ENCODE measurements at regions not wholly inside any gene's neighbourhood (a gene's known extent, or its start where the extent isn't known, plus 50 kb on each side); places are given as distances from the start of the nearest gene placed in this dataset.

DNA sequence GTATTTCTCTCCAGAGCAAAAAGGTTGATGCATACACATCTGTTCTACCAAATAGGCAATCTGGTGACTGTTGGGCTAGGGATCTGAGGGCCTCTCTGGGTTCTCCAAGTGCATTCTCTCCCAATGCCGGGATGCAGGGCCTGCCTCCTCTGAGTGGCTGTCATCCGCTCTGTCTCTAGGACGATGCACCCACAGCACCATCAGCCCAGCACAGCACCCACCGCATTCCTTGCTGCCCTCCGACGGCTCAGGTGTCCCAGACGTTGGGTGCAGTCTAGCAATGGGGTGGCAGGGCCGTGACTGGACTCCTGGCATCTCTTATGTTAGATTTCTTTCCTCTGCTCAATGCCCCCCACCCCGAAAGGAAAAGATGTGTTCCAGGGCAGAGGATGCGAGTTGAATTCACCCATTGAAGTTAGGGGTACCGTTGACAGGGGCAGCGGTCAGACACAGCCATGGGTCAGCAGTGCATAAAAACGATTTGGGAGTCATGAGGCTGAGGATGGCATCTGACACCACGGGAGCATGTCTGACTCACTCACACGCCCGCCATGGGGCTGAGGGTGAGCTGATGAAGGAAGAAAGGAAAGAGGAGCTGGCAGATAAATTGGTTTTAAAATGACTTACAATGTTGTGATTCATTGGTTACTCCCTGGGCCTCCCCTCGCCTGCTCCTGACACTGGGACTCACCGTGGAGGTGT lies 93.2 kb upstream of the C14orf180 start:
- FAIRE-seq = no peak
- TF ChIP-seq POLR2AphosphoS5 (IDR thresholded peaks at IDR 0.05; ENCODE audit: low read depth, low read length) (no peak), TAF1 (IDR thresholded peaks at IDR 0.05; ENCODE audit: borderline replicate concordance, low read depth, low read length) (no peak), POLR2A (IDR thresholded peaks at IDR 0.05; ENCODE audit: low read depth, low read length) (no peak)
- no peak for DNase-seq (ENCODE audit: insufficient read length)

DNA sequence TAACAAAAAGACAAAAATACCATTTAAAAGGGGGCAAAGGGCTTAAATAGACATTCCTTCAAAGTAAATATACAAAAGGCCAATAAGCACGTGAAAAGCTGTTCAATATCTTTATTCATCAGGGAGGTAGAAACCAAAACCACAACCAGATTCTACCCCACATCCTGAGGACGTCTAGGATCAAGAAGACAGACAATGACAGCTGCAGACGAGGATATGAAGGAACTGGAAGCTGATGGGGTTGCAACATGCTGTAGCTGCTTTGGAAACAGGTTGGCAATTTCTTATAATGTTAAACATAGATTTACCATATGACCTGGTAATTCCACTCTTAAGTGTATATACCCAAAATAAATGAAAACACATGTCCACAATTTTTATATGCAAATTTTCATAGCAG lies 85.1 kb upstream of the C14orf180 start:
- FAIRE-seq (no peak), DNase-seq (ENCODE audit: insufficient read length) (no peak)

DNA sequence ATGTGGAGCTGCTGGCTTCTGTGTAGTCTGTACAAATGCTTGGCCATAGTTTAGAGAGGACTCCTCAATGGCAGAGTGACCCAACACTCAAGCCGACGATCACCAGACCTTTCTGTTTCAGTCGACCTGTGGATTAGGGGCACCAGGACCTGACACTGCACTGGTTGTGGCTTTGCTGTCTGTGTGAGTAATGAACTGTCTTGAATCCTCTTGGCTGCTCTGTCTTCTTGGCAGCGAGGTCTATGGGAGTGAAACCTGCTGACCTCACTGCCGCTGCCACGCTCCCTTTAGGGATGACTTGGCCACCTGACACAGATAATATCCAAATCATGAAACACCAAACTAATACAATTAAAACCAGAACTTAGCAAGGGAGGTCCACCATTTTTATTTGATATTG lies 83.5 kb upstream of the C14orf180 start:
- no peak for FAIRE-seq
- no peak for DNase-seq (ENCODE audit: insufficient read length)
- TF ChIP-seq TAF1 (IDR thresholded peaks at IDR 0.05; ENCODE audit: borderline replicate concordance, low read depth, low read length) = no peak
- no peak for TF ChIP-seq POLR2A (IDR thresholded peaks at IDR 0.05; ENCODE audit: low read depth, low read length)
- no peak for TF ChIP-seq POLR2AphosphoS5 (IDR thresholded peaks at IDR 0.05; ENCODE audit: low read depth, low read length)

More for the DNA sequence above, 85.1 kb upstream of the C14orf180 start:
- TF ChIP-seq POLR2AphosphoS5 (IDR thresholded peaks at IDR 0.05; ENCODE audit: low read depth, low read length) (no peak), POLR2A (IDR thresholded peaks at IDR 0.05; ENCODE audit: low read depth, low read length) (no peak), TAF1 (IDR thresholded peaks at IDR 0.05; ENCODE audit: borderline replicate concordance, low read depth, low read length) (no peak)

DNA sequence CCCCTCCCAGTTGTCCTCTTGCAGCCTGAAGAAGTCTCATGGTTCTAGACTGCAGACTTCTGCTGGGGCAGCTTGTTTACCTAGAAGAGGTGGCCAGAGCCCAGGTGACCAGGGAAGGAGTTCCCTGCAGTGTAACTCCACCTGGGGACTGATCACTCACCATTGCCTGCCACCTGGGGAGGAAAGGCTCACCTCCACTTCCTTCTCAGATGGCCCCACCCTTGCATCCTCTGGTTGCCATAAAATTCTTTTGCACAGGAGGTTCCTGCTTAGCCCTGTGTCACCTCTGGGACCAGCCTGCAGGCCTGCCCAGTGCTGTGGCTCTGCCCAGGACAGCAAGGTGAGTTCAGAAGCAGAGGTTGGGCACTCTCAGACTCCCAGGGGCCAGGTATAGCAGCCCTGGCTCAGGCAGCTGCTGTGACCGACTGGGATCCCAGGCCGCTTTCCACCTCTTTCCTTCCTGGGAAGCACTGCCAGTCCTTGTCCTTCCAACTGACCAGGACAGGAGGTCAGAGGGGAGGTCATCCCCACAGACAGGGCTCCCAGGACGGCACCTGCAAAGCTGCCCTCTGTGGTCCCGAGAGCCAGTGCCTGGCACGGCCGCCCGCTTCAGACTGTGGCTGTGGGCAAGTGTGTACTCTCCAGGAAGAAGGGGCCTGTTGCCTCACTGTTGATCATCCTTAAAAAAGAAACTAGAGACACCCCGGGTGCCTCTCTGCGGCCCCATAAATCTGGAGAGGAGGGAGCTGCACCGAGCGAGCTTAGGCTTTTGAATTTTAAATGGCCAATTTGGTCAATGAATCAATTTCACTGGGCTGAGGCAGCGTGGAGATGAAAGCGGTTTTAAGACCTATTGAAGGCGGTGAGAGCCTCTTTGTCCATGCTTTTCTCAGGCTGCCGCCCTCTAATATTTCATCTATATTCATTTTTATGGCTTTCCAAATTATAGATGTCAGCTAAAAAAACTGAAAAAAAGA lies 79.5 kb upstream of the C14orf180 start:
- FAIRE-seq = no peak
- TF ChIP-seq POLR2A (IDR thresholded peaks at IDR 0.05; ENCODE audit: low read depth, low read length) (no peak), POLR2AphosphoS5 (IDR thresholded peaks at IDR 0.05; ENCODE audit: low read depth, low read length) (no peak), TAF1 (IDR thresholded peaks at IDR 0.05; ENCODE audit: borderline replicate concordance, low read depth, low read length) (no peak)

GRCh38 chr14:104502060-104502459 lies 77.5 kb upstream of the C14orf180 start:
- FAIRE-seq = no peak
- TF ChIP-seq POLR2AphosphoS5 (IDR thresholded peaks at IDR 0.05; ENCODE audit: low read depth, low read length) = no peak
- no peak for TF ChIP-seq TAF1 (IDR thresholded peaks at IDR 0.05; ENCODE audit: borderline replicate concordance, low read depth, low read length)
- TF ChIP-seq POLR2A (IDR thresholded peaks at IDR 0.05; ENCODE audit: low read depth, low read length) = no peak
- DNase-seq (ENCODE audit: insufficient read length) = no peak

More for the DNA sequence above, 79.5 kb upstream of the C14orf180 start:
- DNase-seq (ENCODE audit: insufficient read length) = no peak

- FAIRE-seq (no peak), DNase-seq (ENCODE audit: insufficient read length) (no peak)
- TF ChIP-seq POLR2A (IDR thresholded peaks at IDR 0.05; ENCODE audit: low read depth, low read length) (no peak), POLR2AphosphoS5 (IDR thresholded peaks at IDR 0.05; ENCODE audit: low read depth, low read length) (no peak), TAF1 (IDR thresholded peaks at IDR 0.05; ENCODE audit: borderline replicate concordance, low read depth, low read length) (no peak)
These were observed 75.9 kb upstream of the C14orf180 start for GRCh38 chr14:104503691-104504090.

GRCh38 chr14:104504172-104504735 lies 75.3 kb upstream of the C14orf180 start:
- FAIRE-seq = no peak
- DNase-seq (ENCODE audit: insufficient read length) = no peak
- TF ChIP-seq POLR2AphosphoS5 (IDR thresholded peaks at IDR 0.05; ENCODE audit: low read depth, low read length) = no peak
- no peak for TF ChIP-seq TAF1 (IDR thresholded peaks at IDR 0.05; ENCODE audit: borderline replicate concordance, low read depth, low read length)
- no peak for TF ChIP-seq POLR2A (IDR thresholded peaks at IDR 0.05; ENCODE audit: low read depth, low read length)

GRCh38 chr14:104505085-104506074 lies 74.2 kb upstream of the C14orf180 start:
- TF ChIP-seq TAF1 (IDR thresholded peaks at IDR 0.05; ENCODE audit: borderline replicate concordance, low read depth, low read length) = no peak
- no peak for TF ChIP-seq POLR2A (IDR thresholded peaks at IDR 0.05; ENCODE audit: low read depth, low read length)
- no peak for TF ChIP-seq POLR2AphosphoS5 (IDR thresholded peaks at IDR 0.05; ENCODE audit: low read depth, low read length)
- DNase-seq (ENCODE audit: insufficient read length) (no peak), FAIRE-seq (no peak)

DNA sequence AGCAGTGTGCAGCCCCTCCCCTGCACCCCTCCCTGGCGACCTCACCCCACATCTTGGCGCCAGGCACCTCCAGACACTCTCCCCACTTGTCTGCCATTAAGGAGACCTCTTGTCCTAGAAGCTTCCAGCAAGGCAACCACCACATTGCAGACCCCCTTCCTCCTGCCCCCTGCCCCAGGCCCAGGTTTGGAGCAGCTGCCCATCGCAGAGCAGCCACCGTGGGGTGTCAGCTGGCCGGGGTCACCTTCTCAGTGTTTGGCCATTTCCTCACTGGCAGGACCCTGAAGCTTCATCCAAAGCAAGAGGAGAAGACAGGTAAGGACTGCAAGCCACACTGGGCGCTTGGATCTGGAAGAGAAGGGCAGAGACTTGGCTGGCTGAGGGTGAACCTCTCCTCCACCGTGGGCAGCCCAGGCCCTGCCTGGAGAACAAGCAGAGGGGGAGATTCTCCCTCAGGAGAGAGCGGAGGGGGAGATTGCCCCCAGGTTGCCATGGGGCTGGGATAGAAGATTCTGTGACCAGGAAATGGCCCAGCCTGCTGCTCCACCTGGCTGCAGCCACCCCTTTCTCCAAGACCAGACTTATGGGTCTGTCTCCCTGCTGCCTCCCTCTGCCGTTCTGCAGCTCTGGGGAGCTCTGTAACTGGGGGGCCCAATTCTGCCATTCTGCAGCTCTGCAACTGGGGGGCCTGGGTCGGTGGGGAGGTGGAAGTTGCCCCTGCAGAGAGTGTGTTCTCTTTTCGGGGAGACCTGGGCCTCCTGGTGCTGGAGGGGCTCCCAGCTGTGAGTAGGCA lies 72.9 kb upstream of the C14orf180 start:
- no peak for DNase-seq (ENCODE audit: insufficient read length)
- TF ChIP-seq TAF1 (IDR thresholded peaks at IDR 0.05; ENCODE audit: borderline replicate concordance, low read depth, low read length) (no peak), POLR2AphosphoS5 (IDR thresholded peaks at IDR 0.05; ENCODE audit: low read depth, low read length) (no peak), POLR2A (IDR thresholded peaks at IDR 0.05; ENCODE audit: low read depth, low read length) (no peak)
- FAIRE-seq = no peak

GRCh38 chr14:104507443-104507842 lies 72.1 kb upstream of the C14orf180 start:
- TF ChIP-seq TAF1 (IDR thresholded peaks at IDR 0.05; ENCODE audit: borderline replicate concordance, low read depth, low read length) (no peak), POLR2AphosphoS5 (IDR thresholded peaks at IDR 0.05; ENCODE audit: low read depth, low read length) (no peak), POLR2A (IDR thresholded peaks at IDR 0.05; ENCODE audit: low read depth, low read length) (no peak)
- DNase-seq (ENCODE audit: insufficient read length) = no peak
- FAIRE-seq = no peak

Data from GM12892 (cell line).